Upper lobe of right lung (tissue), 1 donor: ENCODE measurements at regions not wholly inside any gene's neighbourhood (a gene's known extent, or its start where the extent isn't known, plus 50 kb on each side); places are given as distances from the start of the nearest gene placed in this dataset.

Source experiments
- ATAC-seq: fragments of 200-7000 bp; cut with Tn5 transposase; one replicate; pipeline ENCODE4 v1.9.1; 2020; ENCODE audit warnings: mild to moderate bottlenecking, moderate library complexity
- DNase-seq: peaks from one replicate; pipeline ENCODE4 v3.0.0-alpha.2; 2020
- H3K27ac ChIP-seq: fragments of 200-600 bp; one replicate; pipeline ENCODE4 v1.8.0; 2022
- H3K27me3 ChIP-seq: fragments of 200-600 bp; one replicate; pipeline ENCODE4 v1.8.0; 2022; ENCODE audit warnings: mild to moderate bottlenecking
- H3K36me3 ChIP-seq: fragments of 200-600 bp; one replicate; pipeline ENCODE4 v1.8.0; 2022
- H3K4me1 ChIP-seq: fragments of 200-600 bp; one replicate; pipeline ENCODE4 v1.8.0; 2022
- H3K4me3 ChIP-seq: fragments of 200-600 bp; one replicate; pipeline ENCODE4 v1.8.0; 2022; ENCODE audit warnings: mild to moderate bottlenecking
- H3K9me3 ChIP-seq: fragments of 200-600 bp; one replicate; pipeline ENCODE4 v1.8.0; 2022
- intact Hi-C: fragments of 100-400 bp; cut with DNase I; formaldehyde crosslinking; loops from one replicate; pipeline ENCODE4 v1.11.0; 2022
- TF ChIP-seq, protein P1 (sequence below): fragments of 200-600 bp; IDR thresholded peaks from one replicate; pipeline ENCODE4 v1.8.0; 2022; ENCODE audit warnings: antibody characterized with exemption
- donor health status: DM: no; HTN: yes; CAD: no; lungs with severe emphysema.

DNA sequence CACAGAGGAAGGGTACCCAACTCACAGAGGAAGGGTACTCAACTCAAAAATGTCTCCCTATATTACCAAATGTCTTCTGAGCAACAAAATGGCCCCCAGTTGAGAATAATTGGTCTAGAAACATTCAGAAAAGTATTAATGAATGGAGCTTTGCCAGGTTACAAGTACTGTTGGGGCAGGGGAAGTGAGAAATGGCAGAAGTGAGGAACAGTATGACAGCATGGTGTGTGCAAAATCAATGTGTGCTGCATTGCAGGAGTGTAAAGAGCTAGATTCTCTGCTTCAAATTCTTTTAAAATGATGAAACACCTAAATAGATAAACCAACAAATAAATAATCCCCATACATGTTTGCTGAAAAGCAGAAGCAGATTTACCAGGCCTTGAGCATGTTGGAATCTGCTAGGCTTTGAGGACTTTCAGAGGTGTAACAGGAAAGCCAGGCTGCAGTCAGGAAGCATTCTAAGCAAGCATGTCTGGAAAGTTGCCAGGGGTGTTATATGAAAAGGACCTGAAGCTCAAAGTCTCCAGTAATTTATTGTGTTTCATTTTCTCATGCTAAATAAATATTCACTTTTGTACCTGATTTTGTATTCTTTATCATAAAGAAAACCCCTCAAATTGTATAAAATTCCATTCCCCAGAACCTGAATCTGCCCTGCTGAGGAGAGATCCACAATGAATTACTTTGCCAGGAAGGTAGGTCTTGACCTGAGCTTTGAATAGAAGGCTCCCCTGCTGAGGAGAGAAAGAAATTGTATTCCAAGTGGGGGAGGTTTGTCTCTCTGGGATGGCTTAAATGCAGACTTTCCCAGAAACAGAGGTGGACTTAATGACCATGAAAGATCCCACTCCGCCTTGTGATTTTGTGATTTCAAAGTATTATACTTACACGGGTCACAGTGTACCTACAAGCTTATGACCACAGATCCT is 265.0 kb upstream of the MARCKS start:
- Histone ChIP-seq H3K27ac (no peak overlapping the region), H3K36me3 (no peaks in the 10 kb centered on the region), H3K27me3 (no peaks in the 10 kb centered on the region), H3K4me1 (peaks cover 5% of the 10 kb centered on the region), H3K4me3 (no peak overlapping the region), H3K9me3 (no peaks in the 10 kb centered on the region)
- TF ChIP-seq, protein P1, sequence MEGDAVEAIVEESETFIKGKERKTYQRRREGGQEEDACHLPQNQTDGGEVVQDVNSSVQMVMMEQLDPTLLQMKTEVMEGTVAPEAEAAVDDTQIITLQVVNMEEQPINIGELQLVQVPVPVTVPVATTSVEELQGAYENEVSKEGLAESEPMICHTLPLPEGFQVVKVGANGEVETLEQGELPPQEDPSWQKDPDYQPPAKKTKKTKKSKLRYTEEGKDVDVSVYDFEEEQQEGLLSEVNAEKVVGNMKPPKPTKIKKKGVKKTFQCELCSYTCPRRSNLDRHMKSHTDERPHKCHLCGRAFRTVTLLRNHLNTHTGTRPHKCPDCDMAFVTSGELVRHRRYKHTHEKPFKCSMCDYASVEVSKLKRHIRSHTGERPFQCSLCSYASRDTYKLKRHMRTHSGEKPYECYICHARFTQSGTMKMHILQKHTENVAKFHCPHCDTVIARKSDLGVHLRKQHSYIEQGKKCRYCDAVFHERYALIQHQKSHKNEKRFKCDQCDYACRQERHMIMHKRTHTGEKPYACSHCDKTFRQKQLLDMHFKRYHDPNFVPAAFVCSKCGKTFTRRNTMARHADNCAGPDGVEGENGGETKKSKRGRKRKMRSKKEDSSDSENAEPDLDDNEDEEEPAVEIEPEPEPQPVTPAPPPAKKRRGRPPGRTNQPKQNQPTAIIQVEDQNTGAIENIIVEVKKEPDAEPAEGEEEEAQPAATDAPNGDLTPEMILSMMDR: no peak
- intact Hi-C loops: no loop called here
- no peak for DNase-seq
- ATAC-seq: no peak

DNA sequence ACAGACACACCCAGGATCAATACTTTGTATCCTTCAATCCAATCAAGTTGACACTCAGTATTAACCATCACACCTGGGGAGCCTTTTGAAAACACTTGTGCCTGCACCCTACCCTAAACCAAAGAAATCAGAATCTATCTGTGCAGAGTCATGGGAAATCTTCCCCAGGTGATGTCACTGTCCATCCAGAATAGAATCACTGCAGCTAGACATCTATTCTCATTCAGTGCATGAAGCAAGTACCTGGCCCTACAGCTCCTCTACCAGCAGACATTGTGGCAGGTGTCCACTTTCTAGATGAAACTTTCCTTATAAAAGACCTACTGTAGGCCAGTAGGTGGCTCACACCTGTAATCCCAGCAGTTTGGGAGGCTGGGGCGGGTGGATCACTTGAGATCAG is 262.4 kb upstream of the MARCKS start:
- no peak for DNase-seq
- TF ChIP-seq, protein P1: no peak
- intact Hi-C loops: no loop called here
- H3K4me3 ChIP-seq: no peak overlapping the region
- H3K4me1 ChIP-seq: peaks cover 5% of the 10 kb centered on the region
- no peaks in the 10 kb centered on the region for H3K9me3 ChIP-seq
- H3K36me3 ChIP-seq: no peaks in the 10 kb centered on the region
- no peaks in the 10 kb centered on the region for H3K27me3 ChIP-seq
- no peak for ATAC-seq
- H3K27ac ChIP-seq: no peak overlapping the region

DNA sequence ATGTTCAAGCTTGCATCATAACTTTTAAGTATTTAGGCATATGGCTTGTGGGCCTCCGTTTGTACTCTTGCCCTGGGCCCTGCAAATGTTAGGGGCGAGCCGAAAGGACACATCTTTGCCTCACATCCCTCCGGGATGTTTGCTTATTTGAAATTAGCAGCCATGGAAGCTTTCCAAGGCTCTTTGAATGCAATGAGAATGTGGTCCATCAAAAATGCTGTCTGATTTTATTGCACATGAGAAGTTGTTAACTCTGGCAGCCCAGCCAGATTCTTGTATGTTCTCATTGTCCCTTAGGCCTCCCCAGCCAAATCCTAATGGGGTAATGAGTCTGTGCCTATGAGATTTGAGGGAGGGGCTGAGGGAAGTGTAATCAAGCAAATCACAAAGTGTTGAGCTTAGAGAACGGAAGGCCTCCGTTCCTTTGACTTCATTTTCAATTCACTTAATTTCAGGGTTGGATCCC is 261.2 kb upstream of the MARCKS start:
- intact Hi-C loops: no loop called here
- ATAC-seq: no peak
- peak overlapping the region; percentile 45 for H3K27ac ChIP-seq
- no peak for DNase-seq
- H3K4me3 ChIP-seq: no peak overlapping the region
- no peaks in the 10 kb centered on the region for H3K27me3 ChIP-seq
- H3K9me3 ChIP-seq: no peaks in the 10 kb centered on the region
- TF ChIP-seq, protein P1: no peak
- peaks cover 5% of the 10 kb centered on the region for H3K4me1 ChIP-seq
- no peaks in the 10 kb centered on the region for H3K36me3 ChIP-seq

DNA sequence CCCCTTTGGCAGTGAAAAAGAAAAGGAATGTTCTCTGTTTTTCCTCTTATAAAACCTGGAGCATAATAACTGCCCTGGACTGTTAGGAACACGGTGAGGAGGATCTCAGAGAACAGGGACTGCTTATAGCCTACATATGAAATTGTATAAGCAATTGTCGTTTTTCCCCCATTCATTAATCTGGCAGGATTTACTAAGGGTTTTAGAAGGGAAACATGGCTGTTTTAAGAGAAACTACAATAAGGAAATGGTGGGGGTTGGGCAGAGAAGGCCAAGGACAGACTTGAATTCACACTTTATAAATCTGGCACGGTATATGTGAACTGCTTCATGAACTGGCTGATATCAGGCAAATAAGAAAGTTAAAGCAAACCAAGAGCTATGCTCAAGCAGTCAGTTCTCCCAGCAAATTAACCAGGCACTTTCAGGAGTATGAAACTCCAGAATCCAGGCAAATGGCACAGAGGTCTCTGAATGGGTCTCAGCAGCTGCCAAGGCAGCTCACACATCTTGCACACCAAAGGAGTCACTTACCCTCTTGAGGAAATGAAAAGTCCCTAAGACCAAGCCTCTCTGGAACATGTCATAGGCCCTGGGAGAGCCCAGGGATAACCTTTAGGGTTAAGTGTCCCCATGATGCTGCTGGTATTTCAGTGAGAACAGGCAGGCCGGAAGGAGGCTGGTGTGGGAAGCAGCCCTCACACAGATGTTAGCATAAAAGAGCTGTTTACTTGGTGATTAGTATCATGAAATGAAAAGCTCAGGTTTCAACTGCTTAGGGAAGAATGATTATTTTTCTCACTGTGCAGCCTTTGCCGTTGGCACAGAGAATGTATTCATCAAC is 260.5 kb upstream of the MARCKS start:
- H3K36me3 ChIP-seq: no peaks in the 10 kb centered on the region
- intact Hi-C loops: no loop called here
- no peaks in the 10 kb centered on the region for H3K9me3 ChIP-seq
- H3K27ac ChIP-seq: peak overlapping the region; percentile 45
- H3K27me3 ChIP-seq: no peaks in the 10 kb centered on the region
- H3K4me1 ChIP-seq: peaks cover 5% of the 10 kb centered on the region
- TF ChIP-seq, protein P1: no peak
- no peak overlapping the region for H3K4me3 ChIP-seq
- DNase-seq (no peak), ATAC-seq (no peak)

DNA sequence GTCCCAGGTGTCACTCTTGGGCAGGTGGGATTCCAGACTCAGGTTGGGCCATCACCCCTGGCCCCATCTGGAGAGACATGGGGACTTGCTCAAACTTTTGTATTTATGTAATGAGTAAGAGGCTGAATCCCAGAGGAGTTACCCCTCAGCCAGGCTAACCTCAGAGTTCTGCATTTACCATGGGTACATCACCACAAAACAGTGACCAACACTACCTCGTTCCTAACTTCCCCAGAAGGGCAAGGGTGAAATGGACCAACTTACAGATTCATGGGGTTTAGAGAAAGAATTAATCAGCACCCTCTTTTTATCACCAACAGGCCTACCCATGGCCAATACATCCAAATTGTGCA is 259.9 kb upstream of the MARCKS start:
- Histone ChIP-seq H3K27ac (no peak overlapping the region), H3K36me3 (no peaks in the 10 kb centered on the region), H3K27me3 (no peaks in the 10 kb centered on the region), H3K4me3 (no peak overlapping the region), H3K9me3 (no peaks in the 10 kb centered on the region), H3K4me1 (peaks cover 5% of the 10 kb centered on the region)
- ATAC-seq: no peak
- intact Hi-C loops: no loop called here
- TF ChIP-seq, protein P1: no peak
- DNase-seq: no peak
